Neural progenitor cell (in vitro differentiated cells): ENCODE measurements at regions not wholly inside any gene's neighbourhood (a gene's known extent, or its start where the extent isn't known, plus 50 kb on each side); places are given as distances from the start of the nearest gene placed in this dataset.

Experiments used
- EZH2 ChIP-seq: fragments of 200-600 bp; sonication (generic); IDR thresholded peaks from 2 replicates; pipeline ENCODE4 v1.6.1; 2017; ENCODE audit warnings: antibody characterized with exemption, mild to moderate bottlenecking, moderate library complexity
- EZH2phosphoT487 ChIP-seq: fragments of 200-600 bp; sonication (generic); IDR thresholded peaks from 2 replicates; pipeline ENCODE4 v1.6.1; 2017; ENCODE audit warnings: antibody characterized with exemption
- TF ChIP-seq, protein P1 (sequence below): fragments of 200-600 bp; sonication (generic); IDR thresholded peaks from 2 replicates; pipeline ENCODE4 v1.5.1; 2017; ENCODE audit warnings: antibody characterized with exemption, mild to moderate bottlenecking

DNA sequence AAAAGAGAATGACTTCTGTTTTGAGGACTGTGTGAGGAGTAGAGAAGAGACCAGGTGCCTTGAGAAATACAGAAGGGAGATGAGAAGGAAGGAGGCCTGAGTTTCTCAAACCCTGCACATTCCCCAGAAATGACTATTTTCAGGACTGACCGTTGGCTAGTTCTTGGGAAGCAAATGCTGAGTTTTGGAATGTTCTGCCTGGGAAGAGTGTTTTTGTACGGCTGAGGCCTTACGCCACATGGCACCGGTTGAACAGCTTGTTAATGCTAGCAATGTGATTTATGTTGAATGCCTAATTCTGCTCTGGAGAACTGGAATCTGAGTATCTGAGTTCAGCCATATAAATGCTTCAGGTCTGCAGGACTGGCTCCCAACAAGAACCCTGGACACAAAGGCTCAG lies 152.7 kb upstream of the ADAMTS16 start:
- TF ChIP-seq, protein P1, sequence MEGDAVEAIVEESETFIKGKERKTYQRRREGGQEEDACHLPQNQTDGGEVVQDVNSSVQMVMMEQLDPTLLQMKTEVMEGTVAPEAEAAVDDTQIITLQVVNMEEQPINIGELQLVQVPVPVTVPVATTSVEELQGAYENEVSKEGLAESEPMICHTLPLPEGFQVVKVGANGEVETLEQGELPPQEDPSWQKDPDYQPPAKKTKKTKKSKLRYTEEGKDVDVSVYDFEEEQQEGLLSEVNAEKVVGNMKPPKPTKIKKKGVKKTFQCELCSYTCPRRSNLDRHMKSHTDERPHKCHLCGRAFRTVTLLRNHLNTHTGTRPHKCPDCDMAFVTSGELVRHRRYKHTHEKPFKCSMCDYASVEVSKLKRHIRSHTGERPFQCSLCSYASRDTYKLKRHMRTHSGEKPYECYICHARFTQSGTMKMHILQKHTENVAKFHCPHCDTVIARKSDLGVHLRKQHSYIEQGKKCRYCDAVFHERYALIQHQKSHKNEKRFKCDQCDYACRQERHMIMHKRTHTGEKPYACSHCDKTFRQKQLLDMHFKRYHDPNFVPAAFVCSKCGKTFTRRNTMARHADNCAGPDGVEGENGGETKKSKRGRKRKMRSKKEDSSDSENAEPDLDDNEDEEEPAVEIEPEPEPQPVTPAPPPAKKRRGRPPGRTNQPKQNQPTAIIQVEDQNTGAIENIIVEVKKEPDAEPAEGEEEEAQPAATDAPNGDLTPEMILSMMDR = no peak
- TF ChIP-seq EZH2 (no peak), EZH2phosphoT487 (no peak)
